ENCODE measurements at regions not wholly inside any gene's neighbourhood (a gene's known extent, or its start where the extent isn't known, plus 50 kb on each side); places are given as distances from the start of the nearest gene placed in this dataset.

- DNase-seq, result no peak
Measured at GRCh38 chr21:17869115-17869514, 50.0 kb upstream of the C21orf91 start.

Data from activated CD4-positive, alpha-beta T cell treated with anti-CD3 and anti-CD28 coated beads for 4 hours (primary cell).